ENCODE measurements at regions not wholly inside any gene's neighbourhood (a gene's known extent, or its start where the extent isn't known, plus 50 kb on each side); places are given as distances from the start of the nearest gene placed in this dataset.
"Not testable (repeated sequence)": the region's sequence is repeated elsewhere in the genome, so short reads cannot be mapped to it uniquely, and the experiment has no call there.

DNA sequence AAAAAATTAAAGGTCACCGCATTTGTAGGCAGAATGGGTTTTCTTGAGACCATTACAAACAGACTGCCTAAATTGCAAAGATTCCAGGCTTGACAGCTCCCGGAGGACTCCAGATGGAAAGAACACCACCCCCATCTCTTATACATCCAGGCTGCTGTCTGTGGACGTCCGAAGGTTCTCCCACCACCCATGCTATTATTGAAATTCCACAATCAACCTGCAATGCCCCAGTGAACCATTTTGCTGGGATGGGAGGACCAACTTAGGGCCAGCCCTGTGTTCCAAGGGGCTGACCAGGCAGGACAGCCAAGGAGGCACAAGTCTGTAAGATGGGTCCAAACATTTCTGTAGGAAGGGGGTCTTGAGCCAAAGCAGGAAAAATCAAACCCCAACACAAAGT, 122.7 kb downstream of the NPIPA8 start:
- TF ChIP-seq POLR2A (IDR thresholded peaks at IDR 0.05) = not testable (repeated sequence)
- TF ChIP-seq, protein P1, sequence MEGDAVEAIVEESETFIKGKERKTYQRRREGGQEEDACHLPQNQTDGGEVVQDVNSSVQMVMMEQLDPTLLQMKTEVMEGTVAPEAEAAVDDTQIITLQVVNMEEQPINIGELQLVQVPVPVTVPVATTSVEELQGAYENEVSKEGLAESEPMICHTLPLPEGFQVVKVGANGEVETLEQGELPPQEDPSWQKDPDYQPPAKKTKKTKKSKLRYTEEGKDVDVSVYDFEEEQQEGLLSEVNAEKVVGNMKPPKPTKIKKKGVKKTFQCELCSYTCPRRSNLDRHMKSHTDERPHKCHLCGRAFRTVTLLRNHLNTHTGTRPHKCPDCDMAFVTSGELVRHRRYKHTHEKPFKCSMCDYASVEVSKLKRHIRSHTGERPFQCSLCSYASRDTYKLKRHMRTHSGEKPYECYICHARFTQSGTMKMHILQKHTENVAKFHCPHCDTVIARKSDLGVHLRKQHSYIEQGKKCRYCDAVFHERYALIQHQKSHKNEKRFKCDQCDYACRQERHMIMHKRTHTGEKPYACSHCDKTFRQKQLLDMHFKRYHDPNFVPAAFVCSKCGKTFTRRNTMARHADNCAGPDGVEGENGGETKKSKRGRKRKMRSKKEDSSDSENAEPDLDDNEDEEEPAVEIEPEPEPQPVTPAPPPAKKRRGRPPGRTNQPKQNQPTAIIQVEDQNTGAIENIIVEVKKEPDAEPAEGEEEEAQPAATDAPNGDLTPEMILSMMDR (IDR thresholded peaks at IDR 0.05) = not testable (repeated sequence)
